ENCODE measurements at regions not wholly inside any gene's neighbourhood (a gene's known extent, or its start where the extent isn't known, plus 50 kb on each side); places are given as distances from the start of the nearest gene placed in this dataset.

- CTCF ChIA-PET: no interaction called here
- no peak overlapping the region for H3K27ac Mint-ChIP-seq
- intact Hi-C loops (cut with micrococcal nuclease): no loop called here
- H3K4me3 Mint-ChIP-seq: no peak overlapping the region
- ATAC-seq (ENCODE audit: low read depth) (no peak), DNase-seq (no peak)
- no peaks in the 10 kb centered on the region for H3K4me1 Mint-ChIP-seq
- POLR2A ChIA-PET: no interaction called here
- H3K9me3 Mint-ChIP-seq: no peaks in the 10 kb centered on the region
- TF ChIP-seq, protein P1, sequence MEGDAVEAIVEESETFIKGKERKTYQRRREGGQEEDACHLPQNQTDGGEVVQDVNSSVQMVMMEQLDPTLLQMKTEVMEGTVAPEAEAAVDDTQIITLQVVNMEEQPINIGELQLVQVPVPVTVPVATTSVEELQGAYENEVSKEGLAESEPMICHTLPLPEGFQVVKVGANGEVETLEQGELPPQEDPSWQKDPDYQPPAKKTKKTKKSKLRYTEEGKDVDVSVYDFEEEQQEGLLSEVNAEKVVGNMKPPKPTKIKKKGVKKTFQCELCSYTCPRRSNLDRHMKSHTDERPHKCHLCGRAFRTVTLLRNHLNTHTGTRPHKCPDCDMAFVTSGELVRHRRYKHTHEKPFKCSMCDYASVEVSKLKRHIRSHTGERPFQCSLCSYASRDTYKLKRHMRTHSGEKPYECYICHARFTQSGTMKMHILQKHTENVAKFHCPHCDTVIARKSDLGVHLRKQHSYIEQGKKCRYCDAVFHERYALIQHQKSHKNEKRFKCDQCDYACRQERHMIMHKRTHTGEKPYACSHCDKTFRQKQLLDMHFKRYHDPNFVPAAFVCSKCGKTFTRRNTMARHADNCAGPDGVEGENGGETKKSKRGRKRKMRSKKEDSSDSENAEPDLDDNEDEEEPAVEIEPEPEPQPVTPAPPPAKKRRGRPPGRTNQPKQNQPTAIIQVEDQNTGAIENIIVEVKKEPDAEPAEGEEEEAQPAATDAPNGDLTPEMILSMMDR (IDR thresholded peaks at IDR 0.05): no peak
- H3K27me3 Mint-ChIP-seq: no peaks in the 10 kb centered on the region
- no peaks in the 10 kb centered on the region for H3K36me3 Mint-ChIP-seq (ENCODE audit: low read depth)
Observed at GRCh38 chr14:43145361-43145760, 1361.7 kb downstream of the FSCB start.

GRCh38 chr14:43143106-43143505 lies 1364.0 kb downstream of the FSCB start:
- intact Hi-C loops (cut with micrococcal nuclease): no loop called here
- ChIA-PET CTCF (no interaction called here), POLR2A (no interaction called here)
- H3K4me1 Mint-ChIP-seq: no peaks in the 10 kb centered on the region
- DNase-seq (no peak), ATAC-seq (ENCODE audit: low read depth) (no peak)
- H3K36me3 Mint-ChIP-seq (ENCODE audit: low read depth): no peaks in the 10 kb centered on the region
- H3K27me3 Mint-ChIP-seq: no peaks in the 10 kb centered on the region
- H3K9me3 Mint-ChIP-seq: no peaks in the 10 kb centered on the region
- H3K27ac Mint-ChIP-seq: no peak overlapping the region
- no peak overlapping the region for H3K4me3 Mint-ChIP-seq
- TF ChIP-seq, protein P1 (IDR thresholded peaks at IDR 0.05): no peak

GRCh38 chr14:43141636-43142191 lies 1365.4 kb downstream of the FSCB start:
- intact Hi-C loops (cut with micrococcal nuclease): no loop called here
- Mint-ChIP-seq H3K36me3 (ENCODE audit: low read depth) (no peaks in the 10 kb centered on the region), H3K27ac (no peak overlapping the region), H3K27me3 (no peaks in the 10 kb centered on the region), H3K4me1 (no peaks in the 10 kb centered on the region), H3K9me3 (no peaks in the 10 kb centered on the region), H3K4me3 (no peak overlapping the region)
- ChIA-PET CTCF (no interaction called here), POLR2A (no interaction called here)
- DNase-seq (no peak), ATAC-seq (ENCODE audit: low read depth) (no peak)
- TF ChIP-seq, protein P1 (IDR thresholded peaks at IDR 0.05): no peak

DNA sequence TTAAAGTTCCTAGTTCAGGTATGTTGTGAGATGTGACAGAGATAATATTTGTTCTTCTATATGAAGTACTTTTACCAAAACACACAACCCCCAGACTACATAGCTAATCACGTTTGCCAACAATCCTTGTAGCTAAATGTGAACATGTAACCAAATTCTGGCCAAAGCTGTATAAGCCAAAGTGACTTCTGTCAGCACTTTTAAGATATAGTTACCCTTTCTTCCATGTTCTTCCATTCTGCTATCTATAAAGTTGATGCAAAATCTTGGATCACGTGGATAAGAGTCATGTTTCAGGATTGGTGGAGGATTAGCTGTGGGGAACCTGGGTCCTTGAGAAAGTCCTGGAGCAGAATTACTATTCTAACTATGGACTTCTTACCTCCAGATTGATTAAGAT lies 1366.6 kb downstream of the FSCB start:
- ChIA-PET CTCF (no interaction called here), POLR2A (no interaction called here)
- no peak for DNase-seq
- intact Hi-C loops (cut with micrococcal nuclease): no loop called here
- peaks cover 2% of the 10 kb centered on the region for H3K9me3 Mint-ChIP-seq
- H3K27me3 Mint-ChIP-seq: no peaks in the 10 kb centered on the region
- no peak for ATAC-seq (ENCODE audit: low read depth)
- TF ChIP-seq, protein P1 (IDR thresholded peaks at IDR 0.05): no peak
- no peaks in the 10 kb centered on the region for H3K36me3 Mint-ChIP-seq (ENCODE audit: low read depth)
- H3K27ac Mint-ChIP-seq: no peak overlapping the region
- no peak overlapping the region for H3K4me3 Mint-ChIP-seq
- H3K4me1 Mint-ChIP-seq: no peaks in the 10 kb centered on the region

- intact Hi-C loops (cut with micrococcal nuclease): no loop called here
- no peaks in the 10 kb centered on the region for H3K36me3 Mint-ChIP-seq (ENCODE audit: low read depth)
- H3K27me3 Mint-ChIP-seq: no peaks in the 10 kb centered on the region
- DNase-seq: no peak
- no peaks in the 10 kb centered on the region for H3K4me1 Mint-ChIP-seq
- TF ChIP-seq, protein P1 (IDR thresholded peaks at IDR 0.05): no peak
- POLR2A ChIA-PET: no interaction called here
- CTCF ChIA-PET: no interaction called here
- no peak overlapping the region for H3K27ac Mint-ChIP-seq
- ATAC-seq (ENCODE audit: low read depth): no peak
- H3K9me3 Mint-ChIP-seq: peaks cover 8% of the 10 kb centered on the region
- H3K4me3 Mint-ChIP-seq: no peak overlapping the region
Observed at GRCh38 chr14:43135877-43136411, 1371.1 kb downstream of the FSCB start.
